Astrocyte of the hippocampus (primary cell): ENCODE measurements at regions not wholly inside any gene's neighbourhood (a gene's known extent, or its start where the extent isn't known, plus 50 kb on each side); places are given as distances from the start of the nearest gene placed in this dataset.

ENCODE experiments used
- DNase-seq: peaks from one replicate; pipeline ENCODE4 v3.0.0; 2011; ENCODE audit warnings: low read depth, low spot score

- no peak for DNase-seq
These were observed 73.8 kb upstream of the FRY start for GRCh38 chr13:31957772-31958171.

DNA sequence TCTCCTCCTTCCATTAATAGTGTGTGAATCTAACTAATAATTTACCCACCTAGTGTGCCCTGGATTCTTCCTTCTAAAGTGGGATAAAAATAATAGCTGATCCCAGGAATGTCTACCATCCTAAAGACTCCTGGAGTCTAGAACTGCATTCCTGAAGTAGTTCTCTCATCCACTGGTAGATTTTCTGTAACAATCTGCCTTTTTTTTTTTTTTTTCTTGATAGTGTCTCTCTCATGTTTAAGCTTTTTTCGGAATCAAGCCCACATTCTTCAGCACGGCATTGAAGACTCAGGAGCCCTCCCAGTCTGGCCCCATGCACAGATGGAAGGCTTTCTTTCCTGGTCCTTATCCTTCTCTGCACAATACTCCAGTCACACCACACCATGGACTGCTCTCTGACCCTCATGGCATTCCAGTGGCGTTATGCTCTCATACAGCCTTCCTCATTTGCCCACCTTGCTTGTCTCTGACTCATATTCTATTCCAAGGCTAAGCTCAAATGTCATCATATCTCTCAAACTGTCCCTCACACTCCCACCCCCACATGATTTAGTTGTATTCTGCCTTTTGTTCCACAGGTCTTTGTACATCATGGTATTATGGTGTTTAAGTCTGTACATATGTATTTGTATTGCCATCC, 68.7 kb upstream of the FRY start:
- no peak for DNase-seq

GRCh38 chr13:31963631-31964030, 67.9 kb upstream of the FRY start:
- DNase-seq: no peak

DNA sequence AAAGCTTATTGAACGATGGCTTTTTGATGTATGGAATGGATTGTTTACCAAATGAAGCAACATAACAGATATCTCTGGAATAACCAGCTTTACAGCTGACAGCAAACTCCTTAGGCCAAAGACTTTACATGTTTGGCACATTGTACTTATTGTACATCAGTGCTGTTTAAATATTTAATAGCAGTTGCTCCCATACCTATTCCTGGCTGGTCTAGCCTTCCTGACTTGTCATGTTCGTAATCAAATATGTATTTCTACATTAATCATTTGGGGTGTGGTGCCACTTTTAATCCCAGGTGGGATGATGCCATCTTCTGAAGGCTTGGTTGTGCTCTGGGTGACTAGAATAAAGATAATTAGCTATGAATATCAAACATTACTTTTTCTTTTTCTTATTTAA, 67.4 kb upstream of the FRY start:
- DNase-seq: no peak

- DNase-seq: peak; percentile 80
These were observed 66.1 kb upstream of the FRY start for GRCh38 chr13:31965361-31966066.

DNA sequence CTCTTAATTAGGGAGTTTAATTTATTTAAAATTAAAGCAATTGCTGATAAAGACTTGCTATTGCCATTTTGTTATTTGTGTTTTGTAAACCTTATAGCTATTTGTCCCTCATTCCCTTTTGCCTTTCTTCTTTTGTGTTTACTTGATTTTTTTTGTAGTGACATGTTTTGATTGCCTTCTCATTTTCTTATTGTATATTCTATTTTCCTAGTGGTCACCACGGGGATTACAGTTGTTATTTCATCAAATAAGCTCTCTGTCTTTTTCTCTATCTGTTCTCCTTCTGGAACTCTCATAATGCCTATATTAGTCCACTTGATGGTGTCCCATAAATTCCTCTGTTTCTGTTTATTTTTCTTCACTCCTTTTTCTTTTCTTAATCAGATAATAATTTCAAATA, 64.4 kb upstream of the FRY start:
- DNase-seq: no peak

DNA sequence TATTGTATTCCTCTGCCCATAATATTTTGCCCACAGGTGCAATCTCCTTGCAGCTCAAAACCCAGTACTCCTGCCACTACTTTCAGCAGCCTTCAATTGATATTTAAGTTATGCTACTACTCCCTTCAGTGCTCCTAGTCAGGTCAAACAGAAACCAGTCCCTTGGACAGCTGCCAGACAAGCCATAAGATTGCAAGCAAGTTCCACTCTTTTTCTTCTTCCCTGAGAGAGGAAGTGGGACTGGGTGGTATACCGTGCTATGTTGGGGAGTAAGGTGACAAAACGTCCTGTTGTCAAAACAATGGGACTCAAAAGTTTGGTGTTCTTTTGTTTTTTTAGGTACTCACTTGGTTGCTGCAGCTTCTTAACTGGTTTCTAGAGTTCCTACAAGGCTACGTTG, 63.1 kb upstream of the FRY start:
- DNase-seq: no peak

DNA sequence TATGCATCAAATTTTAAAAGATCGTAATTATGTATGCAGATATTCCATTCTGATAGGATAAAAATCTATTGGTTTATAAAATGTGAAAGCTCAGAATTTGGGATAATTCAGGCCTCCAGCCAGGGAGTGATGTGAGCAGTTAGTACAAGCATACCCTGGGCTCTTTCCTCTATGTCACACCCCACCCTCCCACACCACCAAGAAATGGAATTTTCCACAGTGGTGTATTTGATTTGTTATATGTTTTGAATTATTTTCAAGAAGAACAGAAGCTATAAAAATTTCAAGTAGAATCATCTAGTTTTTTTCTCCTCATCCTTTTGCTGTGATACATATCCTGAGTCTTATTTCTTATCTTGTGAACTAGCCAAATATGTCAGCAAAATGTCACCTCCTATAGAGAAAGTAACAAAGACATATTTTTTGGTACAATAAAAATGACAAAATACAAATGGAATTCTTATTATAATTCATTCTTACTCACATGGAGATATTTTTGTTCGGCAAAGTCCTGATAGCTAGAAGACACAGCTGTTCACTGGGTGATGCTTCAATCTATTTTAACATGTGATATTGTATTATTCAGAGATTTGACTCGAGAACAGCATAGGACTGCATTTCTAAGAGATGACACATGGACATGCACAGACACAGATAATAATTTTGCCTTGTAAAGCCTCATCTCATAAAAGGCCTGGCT, 61.2 kb upstream of the FRY start:
- DNase-seq: no peak

GRCh38 chr13:31972453-31972852, 59.1 kb upstream of the FRY start:
- DNase-seq: no peak

DNA sequence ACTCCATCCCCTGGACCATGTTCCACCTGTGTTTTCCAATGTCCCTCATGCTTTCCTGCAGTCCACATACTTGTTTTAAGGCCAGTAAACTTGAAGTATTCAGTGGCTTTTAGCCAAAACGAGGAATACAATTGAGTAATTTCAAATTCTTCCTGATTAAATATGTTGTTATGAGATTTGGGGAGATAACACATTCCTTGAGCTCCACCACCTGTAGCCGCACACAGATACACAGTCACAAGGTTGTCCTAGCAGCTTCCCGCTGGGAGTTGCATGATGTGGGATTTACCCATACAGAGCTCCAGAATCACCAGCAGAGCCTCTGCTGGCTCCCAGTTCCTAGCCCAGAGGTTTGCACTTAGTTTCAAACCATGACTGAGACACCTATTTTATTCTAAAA, 53.6 kb upstream of the FRY start:
- DNase-seq: no peak

GRCh38 chr13:31980830-31981229, 50.7 kb upstream of the FRY start:
- DNase-seq: no peak
